GM19351 (cell line): ENCODE measurements at regions not wholly inside any gene's neighbourhood (a gene's known extent, or its start where the extent isn't known, plus 50 kb on each side); places are given as distances from the start of the nearest gene placed in this dataset.
"Not testable (repeated sequence)": the region's sequence is repeated elsewhere in the genome, so short reads cannot be mapped to it uniquely, and the experiment has no call there.

Experiments
- ATAC-seq: cut with Tn5 transposase; IDR thresholded peaks from one replicate; pipeline ENCODE4 v1.9.1; 2021; ENCODE audit warnings: mild to moderate bottlenecking, moderate library complexity; ENCODE audit not compliant: unreplicated experiment

DNA sequence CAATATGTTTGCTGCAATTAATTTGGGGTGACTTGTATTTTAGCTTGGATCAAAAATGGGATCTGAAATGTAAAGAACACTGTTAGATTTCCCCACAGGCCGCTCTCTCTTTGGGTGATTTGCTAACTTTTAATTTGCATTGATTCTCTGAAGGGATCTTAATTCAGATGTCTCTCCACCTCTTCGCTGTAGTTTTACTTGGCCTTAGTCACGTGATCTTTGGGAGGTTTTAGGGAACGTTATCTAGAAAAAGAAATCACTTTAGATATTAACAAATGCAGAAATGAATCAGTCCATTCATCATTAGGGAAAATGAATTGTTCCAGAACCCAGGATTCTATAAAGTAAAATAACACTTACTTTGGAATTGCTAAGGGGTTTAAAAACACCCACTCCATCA lies 390.2 kb downstream of the THBS2 start:
- no peak for ATAC-seq

DNA sequence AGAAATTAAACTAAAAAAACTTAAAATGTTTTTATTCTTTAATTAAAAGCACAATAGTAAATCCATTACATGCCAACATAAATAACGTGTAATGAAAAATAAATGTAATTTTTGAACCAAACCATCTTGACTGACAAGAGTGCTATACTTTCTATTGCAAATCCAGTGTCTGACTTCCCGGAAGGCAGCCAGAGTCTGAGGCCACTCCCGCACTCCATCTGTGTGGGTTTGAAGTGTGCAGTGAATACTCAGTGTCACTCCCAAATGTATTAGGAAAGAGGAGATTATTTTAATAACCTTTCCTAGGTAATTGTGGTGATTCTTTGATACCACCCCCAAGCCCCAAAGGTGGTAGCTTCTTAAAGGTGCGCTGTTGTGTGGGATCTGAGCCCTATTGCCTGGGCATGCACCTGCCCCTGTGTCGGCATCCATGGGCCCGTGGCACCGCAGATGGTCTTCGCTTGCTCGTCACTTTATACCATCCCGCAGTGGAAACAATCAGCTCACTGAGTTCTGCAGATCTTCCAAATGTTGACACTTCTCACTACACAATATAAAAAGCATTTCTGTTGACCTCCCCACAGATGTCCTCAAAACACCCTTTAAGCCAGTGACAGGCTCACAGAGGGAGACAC lies 391.2 kb downstream of the THBS2 start:
- ATAC-seq = no peak

DNA sequence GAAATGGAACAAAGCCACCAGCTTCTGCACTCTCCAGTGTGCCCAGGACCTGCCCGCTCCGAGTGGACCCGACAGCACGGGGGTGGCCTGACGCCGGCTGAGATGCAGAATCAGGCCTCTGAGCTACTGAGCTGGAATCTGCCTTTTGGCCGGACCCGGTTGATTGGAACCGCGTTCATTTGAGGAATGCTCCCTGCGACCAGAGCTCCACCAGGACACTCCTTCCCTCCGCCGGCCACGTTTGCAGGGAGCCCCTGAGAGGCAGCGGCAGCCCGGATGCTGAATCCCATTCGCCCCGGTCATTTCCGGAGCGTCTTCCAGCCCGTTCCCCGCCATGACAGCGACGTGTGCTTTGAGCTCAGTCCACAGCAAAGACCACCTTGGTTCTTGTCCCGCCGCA lies 392.7 kb downstream of the THBS2 start:
- ATAC-seq = no peak

DNA sequence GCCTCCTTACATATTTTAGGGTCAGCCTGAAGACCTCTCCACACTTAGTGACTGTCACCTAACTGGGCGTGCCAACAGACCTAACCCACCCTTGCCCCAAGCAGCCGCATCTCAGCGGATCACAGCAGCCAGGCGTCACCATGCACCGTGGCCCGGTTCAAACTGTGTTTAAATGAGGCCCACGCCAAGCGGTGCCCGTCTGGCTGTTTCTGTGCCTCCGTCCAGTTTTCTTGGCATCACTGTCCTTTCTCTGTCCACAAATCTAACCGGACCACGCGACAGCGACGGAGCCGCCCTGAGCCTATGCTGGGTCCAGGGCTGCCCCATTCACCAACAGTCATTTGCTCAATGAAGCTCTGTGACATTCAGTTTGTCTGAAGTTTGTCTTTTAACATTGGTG lies 393.3 kb downstream of the THBS2 start:
- ATAC-seq = no peak

DNA sequence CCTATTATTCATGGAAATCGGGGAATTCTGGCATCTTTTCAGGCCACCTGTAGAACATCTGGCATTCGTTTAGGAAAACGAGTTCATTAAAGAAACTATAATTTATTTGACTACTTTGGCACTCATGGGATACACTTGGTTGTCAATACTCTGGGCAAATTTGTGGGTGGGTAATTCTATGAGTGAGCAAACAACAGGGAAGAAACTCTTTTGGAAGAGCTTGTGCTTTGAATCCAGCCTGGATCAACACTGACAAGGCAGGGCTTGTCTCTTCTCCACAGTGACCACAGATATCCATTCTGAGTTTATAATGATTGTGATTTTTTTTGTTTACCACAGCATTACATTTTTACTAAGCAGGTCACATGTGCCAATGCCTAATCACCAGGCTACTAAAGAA lies 394.7 kb downstream of the THBS2 start:
- ATAC-seq = no peak

DNA sequence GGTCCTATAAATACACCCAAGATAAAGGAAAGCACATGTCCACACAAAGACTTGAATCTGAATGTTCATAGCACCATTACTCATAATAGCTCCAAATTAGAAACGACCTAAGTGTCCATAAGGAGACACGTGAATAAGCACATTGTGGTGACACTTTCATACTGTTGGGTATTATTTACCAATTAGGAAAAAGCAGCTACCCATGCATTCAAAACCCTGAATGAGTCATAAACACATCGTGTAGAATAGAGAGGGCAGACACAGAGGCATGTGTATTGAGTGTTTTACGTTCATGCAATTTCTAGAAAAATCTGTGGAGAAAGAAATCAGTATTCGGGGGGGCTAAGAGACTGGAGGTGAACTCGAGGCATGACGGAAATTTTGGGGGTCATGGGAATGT lies 396.7 kb downstream of the THBS2 start:
- ATAC-seq = no peak

DNA sequence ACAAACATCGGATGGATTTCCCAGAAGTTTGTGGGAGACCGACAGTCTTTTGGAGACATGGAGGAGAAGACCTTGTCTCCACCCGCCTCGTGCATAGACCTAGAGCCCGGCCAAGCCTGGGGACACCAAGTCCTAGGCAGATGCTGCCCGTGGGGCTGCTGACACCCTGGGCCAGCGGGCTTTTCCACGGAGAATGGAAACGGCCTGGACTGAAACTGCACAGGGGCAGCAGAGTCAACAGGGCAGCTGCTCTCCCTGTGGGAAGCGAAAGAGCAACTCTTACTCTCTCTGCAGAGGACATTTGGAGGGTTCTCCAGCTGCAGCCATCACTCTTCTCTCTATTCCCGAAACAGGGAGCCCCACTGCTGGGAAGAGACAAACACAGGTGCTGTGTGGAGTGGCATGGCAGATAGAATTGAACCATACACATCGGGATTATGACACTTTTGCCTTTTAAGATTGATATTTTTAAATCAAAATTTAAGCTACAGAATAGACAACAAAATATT lies 401.2 kb downstream of the THBS2 start:
- no peak for ATAC-seq

DNA sequence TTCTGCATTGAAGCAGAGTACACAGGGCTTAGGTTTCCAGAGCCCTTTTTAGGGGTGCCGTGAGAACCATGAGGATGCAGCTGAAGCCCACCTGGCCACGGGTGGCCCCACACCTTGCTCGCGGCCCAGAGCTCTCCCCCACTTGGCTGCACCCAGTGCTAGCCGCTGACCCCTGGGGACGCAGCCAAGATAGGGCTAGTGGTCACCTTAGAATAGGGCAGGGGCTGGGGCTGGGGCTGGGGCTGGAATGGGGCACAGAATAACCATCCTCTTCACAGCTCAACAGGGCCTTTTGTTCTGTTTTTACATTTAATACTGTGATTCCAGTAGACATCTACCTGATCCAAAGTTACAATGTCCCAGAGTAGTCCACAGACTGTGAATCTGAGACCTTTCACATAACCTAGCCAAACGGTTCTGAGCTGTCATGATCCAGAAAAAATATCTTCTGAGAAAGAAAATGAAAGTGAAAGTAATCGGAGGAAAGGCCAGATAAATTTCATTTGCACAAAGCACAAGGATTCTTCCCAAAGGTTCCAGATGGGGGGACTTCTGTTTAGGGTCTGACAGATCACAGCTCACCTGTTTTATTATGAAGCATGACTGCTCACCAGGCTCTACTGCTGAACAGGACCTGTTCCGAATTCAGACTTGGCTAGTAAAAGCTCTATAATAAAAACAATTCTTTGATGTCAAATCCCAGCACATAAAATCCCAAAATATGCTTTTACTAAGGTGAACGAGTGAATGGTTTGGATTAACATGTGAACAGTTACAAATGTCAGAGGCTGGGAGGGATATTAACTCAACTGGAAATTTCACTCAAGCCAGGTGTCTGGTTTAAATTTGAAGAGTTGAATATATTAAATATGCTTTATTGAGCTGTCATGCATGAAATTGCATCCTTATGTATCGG lies 401.9 kb downstream of the THBS2 start:
- no peak for ATAC-seq

DNA sequence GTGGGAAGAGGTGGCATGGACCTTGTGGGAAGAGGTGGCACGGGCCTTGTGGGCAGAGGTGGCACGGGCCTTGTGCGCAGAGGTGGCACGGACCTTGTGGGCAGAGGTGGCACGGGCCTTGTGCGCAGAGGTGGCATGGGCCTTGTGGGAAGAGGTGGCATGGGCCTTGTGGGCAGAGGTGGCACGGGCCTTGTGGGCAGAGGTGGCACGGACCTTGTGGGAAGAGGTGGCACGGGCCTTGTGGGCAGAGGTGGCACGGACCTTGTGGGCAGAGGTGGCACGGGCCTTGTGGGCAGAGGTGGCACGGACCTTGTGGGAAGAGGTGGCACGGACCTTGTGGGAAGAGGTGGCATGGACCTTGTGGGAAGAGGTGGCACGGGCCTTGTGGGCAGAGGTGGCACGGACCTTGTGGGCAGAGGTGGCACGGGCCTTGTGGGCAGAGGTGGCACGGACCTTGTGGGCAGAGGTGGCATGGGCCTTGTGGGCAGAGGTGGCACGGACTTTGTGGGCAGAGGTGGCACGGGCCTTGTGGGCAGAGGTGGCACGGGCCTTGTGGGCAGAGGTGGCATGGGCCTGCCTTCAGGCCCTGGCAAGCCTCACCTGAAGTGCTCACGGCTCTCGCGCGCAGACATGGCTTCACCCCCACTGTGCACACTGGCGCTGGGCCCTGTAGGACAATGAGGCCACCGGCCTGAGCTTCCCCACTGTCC lies 403.5 kb downstream of the THBS2 start:
- ATAC-seq = not testable (repeated sequence)

DNA sequence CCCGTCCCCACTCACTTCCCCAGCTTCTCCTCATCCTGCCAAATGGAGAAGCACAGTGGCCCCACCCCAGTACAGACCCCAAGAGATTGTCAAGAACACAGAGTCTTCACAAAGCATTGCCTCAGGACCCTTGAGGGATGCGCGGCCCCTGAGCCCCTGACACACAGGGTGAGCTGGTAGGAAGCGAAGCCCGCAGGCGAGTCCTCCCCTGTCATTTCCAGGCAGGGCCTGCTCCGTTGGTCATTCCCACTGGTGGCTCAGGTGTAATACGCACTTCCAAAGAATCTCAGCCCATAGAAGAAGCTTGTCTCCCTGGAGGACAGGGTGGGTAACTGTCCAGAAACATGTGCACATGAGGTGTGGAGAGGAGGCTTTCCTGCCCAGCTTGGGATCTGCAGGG lies 404.2 kb downstream of the THBS2 start:
- ATAC-seq = no peak

DNA sequence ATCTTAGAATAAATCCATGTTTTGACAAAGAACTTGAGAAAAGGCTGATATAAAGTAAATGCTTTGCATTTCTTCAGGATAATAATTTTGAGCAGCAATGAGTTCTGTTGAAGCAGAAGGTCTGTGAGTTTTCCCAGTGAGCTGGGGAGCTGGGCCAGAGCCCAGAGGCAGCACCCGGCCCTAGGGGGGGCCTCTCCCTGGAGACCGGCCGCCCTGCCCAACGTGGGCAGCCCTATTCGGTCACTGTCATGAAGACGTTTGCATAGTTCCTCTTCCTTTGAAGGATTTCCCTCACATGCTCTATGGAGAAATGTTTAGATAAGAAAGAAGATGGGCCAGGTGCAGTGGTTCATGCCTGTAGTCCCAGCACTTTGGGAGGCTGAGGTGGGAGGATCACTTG lies 404.8 kb downstream of the THBS2 start:
- ATAC-seq = no peak

DNA sequence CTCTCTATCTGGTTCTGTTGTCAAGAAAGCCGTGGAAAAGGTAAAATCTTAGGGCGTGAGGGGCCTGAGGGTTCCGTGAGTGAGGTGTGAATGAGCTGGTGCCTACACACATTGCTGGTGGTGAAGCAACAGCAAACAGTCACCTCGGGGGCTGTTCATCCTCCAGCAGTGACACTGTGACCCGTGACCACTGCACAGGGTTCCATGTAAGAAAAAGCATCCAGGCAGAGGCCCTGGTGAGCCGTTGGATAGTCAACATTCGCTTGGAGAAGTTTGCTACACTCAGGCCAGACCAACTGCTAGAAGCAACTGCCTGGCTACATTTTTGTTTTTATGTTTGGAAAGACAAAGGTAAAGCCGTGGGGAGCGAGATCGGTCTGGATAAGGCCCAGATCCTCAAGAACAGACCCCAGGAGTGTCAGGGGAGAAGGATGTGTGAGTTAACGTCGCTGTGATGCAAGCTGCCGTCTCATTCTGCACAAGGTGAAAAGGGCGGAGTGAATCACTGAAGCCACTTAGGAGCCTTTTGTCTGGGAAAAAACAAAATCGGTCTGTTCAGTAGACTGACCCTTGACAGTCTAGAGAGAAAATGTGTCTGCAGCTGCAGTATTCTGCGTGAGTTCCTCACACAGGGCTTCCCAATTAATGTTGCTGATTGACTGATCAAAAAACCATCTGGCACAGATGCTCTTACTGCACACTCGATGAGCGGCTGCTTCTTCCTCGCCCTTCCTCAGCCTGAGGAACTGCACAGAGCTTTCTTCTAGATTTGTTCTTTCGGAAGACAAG lies 404.0 kb downstream of the SMOC2 start:
- ATAC-seq = no peak

DNA sequence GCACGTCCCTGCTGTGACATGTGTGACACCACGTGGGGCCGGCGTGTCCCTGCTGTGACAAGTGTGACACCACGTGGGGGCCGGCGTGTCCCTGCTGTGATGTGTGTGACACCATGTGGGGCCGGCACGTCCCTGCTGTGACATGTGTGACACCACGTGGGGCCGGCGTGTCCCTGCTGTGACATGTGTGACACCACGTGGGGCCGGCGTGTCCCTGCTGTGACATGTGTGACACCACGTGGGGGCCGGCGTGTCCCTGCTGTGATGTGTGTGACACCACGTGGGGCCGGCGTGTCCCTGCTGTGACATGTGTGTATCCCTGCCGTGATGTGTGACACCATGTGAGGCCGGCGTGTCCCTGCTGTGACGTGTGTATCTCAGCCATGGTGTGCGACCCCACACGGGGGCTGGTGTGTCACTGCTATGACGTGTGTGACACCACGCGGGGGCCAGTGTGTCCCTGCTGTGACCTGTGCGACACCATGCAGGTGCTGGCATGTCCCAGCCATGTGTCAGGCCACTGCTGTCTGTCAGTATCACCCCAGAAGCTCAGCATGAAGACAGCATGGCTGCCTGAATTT lies 401.7 kb downstream of the SMOC2 start:
- ATAC-seq = not testable (repeated sequence)

DNA sequence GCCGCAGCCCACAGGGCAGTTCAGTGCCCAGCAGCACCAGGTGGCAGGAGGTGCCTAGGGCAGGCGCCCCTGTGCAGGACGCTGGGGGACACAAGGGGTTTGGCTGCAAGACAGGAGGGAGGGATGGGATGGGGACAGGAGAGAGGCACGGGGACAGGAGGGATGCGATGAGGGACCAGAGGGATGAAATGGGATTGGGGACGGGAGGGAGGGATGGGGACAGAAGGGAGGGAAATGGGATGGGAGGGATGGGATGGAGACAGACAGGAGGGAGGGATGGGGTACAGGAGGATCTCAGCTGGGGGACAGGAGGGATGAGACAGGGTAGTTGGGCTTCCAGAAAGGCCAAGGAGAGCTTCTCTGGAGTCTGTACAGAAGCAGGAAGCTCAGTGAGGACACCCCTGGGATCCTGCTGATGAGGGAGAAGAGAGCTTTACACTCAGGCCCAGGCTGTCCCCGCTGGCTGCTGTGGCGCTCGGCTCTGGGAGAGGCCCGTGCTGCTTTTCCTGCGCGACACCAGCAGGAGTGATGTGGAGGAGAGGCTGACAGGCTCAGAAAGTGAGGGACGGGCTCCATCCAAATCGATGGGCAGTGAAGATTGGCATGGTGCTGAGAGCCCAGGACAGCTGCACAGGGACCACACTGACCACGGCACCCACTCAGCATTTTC lies 400.8 kb downstream of the SMOC2 start:
- no peak for ATAC-seq

DNA sequence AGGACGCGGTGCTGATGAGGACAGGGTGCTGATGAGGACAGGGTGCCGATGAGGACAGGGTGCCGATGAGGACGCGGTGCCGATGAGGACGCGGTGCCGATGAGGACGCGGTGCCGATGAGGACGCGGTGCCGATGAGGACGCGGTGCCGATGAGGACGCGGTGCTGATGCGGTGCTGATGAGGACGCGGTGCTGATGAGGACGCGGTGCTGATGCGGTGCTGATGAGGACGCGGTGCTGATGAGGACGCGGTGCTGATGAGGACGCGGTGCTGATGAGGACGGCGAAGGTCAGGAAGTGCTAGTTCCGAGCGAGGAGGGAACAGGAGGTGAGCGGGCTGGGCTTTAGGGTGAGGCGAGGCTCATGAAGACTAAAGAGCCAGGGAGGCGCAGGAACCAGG lies 399.9 kb downstream of the SMOC2 start:
- not testable (repeated sequence) for ATAC-seq

DNA sequence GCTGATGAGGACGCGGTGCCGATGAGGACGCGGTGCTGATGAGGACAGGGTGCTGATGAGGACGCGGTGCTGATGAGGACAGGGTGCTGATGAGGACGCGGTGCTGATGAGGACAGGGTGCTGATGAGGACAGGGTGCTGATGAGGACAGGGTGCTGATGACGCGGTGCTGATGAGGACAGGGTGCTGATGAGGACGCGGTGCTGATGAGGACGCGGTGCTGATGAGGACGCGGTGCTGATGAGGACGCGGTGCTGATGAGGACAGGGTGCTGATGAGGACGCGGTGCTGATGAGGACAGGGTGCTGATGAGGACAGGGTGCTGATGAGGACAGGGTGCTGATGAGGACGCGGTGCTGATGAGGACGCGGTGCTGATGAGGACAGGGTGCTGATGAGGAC lies 399.3 kb downstream of the SMOC2 start:
- ATAC-seq = not testable (repeated sequence)

DNA sequence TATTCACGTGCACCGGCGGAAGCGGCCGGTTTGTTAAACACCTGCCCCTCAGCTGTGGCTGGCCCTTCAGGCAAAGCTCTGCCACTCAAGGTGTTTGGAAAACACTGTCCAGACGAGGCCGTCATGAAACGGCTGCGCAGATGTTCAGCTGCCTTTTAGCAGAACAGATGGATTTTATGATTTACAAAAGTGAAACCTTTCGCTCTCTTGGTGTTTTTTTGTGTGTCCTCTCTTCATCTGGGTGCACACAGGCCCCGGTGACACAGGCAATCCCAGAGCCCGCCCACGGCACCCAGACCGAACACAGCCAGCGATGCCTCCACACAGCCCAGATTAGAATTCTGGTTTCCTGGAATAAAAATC lies 397.0 kb downstream of the SMOC2 start:
- ATAC-seq = no peak

DNA sequence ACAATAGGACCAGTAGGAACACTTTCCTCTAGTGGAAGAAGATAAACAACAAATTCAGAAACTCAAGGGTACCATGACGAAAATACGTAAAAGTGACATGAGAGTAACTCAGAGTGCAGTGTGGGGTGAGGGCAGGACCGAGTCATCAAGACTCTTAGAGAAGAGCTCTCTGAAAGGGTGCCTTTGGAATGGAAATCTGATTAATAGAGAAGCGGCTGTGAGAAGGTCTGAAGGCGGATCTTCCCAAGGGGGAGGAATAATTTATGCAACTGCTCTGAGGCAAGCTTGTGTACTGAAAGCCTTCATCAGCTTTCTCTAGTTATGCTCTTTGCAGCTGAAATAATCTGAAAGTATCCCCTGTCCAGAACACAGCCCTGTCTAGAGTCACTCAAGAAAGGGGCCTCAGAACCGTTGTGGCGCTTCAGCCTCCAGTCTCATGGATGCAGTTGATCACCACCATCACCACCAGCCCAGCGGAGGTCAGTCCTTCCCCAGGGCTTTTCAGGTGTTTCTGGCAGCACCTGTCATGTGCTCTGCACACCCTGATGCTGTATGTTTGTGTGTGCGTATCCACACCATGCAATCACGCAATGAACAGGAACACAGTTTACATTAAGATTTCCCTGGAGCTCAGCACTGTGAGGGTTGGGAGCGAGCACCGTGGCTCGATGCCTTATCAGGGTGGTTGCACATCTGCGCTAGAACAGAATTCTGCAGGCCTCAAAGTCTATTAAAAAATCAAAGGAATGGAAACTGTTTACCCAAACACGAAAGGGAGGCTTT lies 396.5 kb downstream of the SMOC2 start:
- ATAC-seq = no peak

DNA sequence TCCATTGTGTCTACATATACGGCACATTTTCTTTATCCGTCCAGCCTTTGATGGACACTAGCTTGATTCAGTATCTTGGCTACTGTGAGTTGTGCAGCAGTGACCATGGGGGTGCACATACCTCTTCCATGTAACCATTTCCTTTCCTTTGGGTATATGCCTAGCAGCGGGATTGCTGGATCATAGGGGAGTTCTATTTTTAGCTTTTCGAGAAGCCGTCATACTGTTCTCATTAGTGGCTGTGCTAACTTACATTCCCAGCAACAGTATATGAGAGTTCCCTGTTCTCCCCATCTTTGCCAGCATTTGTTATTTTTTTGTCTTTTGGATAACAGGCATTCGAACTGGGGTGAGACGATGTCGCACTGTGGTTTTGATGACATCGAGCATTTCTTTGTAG lies 395.0 kb downstream of the SMOC2 start:
- no peak for ATAC-seq
